Brain pericyte (primary cell): ENCODE measurements at regions not wholly inside any gene's neighbourhood (a gene's known extent, or its start where the extent isn't known, plus 50 kb on each side); places are given as distances from the start of the nearest gene placed in this dataset.
"Not testable (repeated sequence)": the region's sequence is repeated elsewhere in the genome, so short reads cannot be mapped to it uniquely, and the experiment has no call there.

Experiments
- DNase-seq: peaks from one replicate; pipeline ENCODE4 v3.0.0-alpha.2; 2012; ENCODE audit warnings: low read depth, low spot score

DNA sequence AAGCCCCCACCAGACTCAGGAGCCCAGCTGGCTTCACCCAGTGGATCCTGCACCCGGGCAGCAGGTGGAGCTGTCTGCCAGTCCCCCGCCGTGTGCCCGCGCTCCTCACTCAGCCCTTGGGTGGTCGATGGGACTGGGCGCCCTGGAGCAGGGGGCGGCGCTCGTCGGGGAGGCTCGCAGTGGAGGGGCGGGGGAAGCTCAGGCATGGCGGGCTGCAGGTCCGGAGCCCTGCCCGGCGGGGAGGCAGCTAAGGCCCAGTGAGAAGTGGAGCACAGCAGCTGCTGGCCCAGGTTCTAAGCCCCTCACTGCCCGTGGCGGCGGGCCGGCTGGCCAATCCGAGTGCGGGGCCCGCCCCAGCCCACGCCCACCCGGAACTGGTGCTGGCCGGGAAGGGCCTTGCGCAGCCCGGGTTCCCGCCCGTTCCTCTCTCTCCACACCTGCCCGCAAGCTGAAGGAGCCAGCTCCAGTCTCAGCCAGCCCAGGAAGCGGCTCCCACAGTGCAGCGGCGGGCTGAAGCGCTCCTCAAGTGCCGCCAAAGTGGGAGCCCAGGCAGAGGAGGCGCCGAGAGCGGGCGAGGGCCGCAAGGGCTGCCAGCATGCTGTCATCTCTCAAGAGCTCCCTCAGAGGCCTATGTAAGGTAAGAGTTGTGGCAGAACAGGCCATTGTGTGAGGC is 1307.8 kb upstream of the TMEFF2 start:
- DNase-seq, result no peak

DNA sequence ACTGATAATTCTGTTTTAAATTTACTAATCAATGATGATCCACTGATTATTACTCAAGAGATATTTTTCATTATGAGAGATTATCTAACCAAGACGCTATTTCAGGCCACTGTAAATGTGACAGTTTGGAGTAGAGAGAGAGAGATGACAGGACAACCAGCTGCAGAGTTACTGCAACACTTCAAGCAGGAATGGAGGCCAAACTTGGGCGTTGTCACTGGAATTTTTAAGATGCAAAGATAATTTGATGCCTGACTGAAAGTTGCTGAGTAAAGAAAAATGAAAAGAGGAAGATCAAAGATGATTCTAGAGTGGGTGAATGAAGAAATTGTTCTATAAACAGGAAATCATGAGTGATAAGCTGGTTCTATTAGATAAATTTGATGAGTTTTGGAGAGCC is 1302.1 kb upstream of the TMEFF2 start:
- DNase-seq, result no peak

DNA sequence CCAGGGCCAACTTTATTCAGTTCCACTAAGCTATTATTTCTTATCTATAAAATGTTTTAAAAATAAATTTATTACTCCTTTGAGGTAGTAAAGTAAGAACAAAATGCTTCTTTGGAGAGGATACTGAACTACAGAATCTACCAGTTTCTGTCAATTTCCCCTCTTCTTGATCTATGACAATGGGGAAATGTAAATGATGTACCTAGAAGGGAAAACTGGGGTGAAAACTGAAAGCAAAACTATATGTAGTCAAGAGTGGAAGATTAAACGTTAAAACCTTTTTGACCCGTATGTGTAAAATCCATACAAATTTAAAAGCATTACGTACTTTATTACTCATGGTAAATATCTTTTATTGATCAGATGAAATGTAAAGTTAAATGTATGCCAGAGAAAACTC is 1287.8 kb upstream of the TMEFF2 start:
- DNase-seq, result no peak

DNA sequence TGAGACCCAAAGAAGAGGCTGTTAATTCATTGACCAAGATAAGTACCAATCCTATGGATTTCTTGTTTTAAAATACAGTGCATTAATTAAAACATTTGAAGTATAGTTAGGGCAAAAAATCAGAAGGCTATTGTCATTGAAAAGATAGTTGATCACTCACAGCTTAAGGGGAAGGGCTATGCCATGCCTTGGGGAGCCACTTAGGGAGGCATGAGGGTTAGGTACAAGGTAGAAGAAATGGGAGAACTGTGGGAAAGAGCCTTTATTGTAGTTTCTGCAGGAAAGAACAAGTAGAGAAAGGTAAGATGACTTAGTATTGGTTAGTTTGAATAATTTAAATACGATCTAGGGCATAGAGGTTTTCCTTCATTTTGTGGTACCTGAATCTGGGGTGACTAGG is 1285.5 kb upstream of the TMEFF2 start:
- no peak for DNase-seq

DNA sequence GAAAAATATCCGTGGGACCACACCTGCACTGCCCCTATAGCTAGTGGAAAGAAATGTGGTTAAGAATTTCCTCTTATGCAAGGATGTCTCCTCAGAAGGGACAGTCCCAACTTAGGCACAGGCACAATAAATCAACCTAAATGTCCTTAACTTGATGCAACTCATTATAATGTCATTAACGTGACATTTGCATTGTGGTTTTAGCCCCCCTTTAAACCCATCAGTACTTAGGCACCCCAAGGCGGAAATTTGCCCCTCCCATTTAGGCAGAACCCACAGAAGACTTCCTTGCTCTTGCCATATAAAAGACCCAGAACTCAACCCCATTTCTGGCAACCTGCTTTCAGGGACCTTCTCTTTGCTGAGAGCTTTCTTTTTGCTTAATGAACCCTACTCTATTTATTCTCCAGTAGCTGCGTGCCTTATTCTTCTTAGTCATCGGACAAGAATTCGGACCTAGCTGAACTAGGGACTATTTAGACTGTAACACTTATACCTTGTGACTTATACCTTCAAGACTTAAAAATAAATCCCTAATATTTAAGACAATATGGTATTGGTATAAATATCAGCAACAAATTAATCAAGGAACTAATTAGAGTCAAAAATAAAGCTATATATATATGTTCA is 1281.6 kb upstream of the TMEFF2 start:
- no peak for DNase-seq

DNA sequence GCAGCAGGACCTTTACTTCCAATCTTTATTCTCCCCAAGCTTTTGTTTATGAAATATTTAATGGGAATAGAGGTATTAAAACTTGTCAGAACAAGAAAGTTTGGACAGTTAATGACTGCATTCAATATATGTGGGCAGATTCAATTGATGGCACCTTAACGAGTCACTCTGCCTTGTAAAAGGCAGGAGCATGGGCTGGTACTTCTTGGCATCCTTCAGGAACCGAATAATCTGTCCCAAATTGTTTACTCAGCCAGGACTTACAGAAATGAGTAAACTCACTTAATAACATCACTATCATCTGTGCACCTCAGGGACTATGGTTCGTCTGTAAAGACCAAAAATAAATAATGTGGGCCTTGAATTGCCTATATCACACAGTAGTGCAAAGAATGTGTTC is 1280.3 kb upstream of the TMEFF2 start:
- DNase-seq, result no peak

DNA sequence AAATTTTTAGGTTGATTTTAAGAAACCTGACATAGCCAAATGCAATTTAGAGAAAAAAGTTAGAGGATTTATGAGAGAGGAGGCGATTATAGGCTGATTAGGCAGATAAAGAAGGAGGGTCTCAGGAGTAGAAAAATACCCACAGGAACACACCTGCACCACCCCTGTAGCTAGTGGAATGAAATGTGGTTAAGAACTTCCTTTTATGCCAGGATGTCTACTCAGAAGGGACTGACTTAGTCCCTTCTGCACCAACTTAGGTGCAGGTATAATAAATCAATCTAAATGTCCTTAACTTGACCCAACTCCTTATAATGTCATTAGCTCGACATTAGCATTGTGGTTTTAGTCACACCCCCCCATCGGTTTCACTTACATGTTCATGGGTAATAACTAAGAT is 1274.5 kb upstream of the TMEFF2 start:
- DNase-seq, result no peak

- no peak for DNase-seq
Measured at GRCh38 chr2:193467276-193467987, 1272.7 kb upstream of the TMEFF2 start.

DNA sequence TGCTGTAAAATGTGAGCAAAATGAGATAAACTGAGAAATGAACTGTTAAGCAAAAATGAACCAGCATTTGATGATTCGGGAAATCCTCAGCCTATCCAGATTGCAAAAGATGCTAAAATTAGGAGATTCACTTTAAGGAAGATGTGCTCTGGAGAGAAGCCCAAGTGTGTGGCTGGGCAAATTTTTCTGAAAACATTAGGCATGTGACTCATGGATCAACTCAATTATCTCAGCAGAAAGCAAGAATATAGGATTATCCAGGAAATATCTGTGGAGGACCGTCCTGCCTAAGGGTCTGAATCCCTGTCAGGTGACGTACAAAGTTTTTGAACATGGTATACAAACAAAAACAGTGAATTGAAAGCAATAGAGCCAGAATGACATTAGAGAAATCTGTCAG is 1268.3 kb upstream of the TMEFF2 start:
- DNase-seq, result no peak

DNA sequence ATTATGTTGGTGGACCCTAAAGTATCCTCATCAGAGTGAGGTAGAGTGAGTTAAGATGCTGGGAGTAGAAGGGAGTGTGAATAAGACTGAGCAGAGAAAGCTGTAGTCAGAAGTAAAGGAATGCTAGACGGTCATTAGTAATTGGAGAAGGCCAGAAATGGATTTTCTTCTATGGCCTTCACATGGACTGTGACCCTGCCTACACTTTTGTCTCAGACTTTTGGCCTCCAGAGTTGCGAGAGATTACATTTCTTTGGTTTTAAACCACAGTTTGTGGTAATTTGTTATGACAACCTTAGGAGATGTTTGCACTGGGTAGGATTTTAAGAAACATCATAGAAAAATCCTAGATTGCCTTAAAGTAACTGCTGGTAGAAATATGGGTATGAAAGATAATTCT is 1267.7 kb upstream of the TMEFF2 start:
- DNase-seq, result no peak

DNA sequence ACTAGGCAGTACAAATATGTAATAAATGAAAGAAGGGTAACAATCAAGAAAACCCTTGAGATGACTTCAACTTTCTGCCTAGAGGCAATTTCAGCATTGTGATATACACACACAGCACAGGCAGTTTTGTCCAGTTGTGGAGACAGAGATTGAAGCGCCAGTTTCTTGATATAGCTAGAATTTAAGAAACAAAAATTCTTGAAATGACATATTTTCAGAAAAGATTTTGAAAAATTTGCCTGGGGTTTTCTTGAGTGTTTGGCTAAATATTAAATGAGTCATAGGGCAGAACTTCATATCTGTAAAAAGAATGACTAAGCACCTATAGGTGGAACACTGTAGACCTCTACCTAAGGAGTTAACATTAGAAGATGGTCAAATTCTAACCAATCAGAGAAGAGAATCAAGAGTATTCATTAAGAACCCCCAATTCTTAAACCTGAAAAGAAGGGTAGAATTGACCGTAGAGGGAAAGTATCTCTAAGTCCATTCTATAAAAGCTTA is 1266.8 kb upstream of the TMEFF2 start:
- no peak for DNase-seq

DNA sequence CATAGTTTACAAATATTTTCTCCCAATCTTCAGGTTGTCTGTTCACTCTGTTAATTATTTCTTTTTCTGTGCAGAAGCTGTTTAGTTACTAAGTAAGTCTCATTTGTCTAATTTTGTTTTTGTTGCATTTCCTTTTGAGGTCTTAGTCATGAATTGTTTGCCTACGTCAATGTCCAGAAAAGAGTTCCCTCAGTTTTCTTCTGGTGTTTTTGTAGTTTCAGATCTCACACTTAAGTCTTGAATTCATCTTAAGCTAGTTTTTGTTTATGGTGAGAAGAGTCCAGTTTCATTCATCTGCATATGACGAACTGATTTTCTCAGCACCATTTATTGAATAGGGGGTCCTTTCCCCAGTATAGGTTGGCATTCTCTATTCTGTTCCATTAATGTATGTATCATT is 1252.2 kb upstream of the TMEFF2 start:
- DNase-seq, result no peak

GRCh38 chr2:193442293-193442692 is 1247.6 kb upstream of the TMEFF2 start:
- DNase-seq, result no peak

DNA sequence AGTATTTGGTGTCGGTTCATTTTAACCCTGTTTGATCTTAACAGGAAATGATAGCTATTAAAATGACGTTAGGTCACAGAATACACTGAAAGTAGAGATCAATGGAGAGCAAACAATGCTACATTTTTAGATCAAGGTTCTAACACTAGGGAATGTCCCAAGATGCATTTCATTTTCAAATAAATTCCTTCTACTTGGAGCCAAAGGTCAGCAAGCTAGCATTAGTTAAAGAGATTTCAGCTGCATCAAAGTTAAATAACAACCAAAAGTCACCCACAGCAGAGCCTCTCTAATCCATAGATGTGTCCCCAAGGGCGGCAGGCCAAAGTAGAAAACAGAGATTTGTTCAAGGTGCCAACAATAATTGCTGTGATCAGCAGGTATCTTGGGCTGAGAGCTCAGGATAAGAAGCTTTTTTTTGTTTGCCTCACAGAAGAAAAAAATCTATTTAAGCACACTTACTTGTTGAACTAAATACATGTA is 1233.6 kb upstream of the TMEFF2 start:
- no peak for DNase-seq

DNA sequence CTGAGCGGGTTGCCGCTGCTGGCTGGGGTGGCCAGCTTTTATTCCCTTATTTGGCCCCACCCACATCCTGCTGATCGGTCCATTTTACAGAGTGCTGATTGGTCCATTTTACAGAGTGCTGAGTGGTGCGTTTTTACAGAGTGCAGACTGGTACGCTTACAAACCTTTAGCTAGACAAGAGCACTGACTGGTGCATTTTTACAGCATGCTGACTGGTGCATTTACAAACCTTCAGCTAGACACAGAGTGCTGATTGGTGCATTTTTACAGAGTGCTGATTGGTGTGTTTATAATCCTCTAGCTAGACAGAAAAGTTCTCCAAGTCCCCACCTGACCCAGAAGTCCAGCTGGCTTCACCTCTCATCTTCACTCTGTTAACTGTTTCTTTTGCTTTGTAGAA is 1217.6 kb upstream of the TMEFF2 start:
- not testable (repeated sequence) for DNase-seq

DNA sequence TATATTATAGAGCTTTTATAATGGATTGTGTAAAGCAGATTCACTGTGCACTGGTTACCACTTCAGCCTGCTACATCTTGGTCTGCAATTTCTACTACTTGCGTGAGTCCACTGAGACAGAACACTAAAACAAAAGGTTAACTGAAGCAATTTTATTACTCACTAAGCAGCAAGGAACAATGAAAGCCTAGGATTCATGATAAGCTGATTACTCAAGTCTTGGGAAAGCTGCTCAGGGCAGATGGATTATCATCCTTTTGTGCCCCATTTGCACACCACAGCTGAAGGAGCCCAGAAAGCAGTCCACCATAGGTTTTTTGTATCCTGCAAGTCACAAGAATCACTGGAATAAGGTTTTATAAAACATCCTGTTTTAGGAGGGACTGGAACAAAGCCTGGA is 1215.2 kb upstream of the TMEFF2 start:
- no peak for DNase-seq

DNA sequence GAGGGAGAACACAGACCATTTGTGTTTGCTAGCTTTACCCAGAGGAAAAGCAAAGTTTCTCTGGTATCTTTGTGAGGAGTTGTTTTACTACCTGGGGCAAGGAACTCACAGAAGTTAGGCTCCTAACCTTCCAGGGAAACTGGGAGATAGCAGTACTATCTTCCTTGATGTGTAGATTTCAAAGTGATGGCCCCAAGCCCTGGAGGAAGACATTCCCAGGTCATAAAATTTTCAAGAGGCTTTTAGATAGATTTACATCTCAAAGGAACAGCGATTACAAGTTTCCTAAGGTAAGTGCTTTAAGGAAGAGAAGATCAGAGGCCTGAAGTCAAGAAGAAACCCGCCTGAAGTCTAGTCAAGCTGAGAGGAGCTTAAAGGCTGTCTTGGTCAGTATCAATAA is 1187.8 kb upstream of the TMEFF2 start:
- DNase-seq, result no peak

DNA sequence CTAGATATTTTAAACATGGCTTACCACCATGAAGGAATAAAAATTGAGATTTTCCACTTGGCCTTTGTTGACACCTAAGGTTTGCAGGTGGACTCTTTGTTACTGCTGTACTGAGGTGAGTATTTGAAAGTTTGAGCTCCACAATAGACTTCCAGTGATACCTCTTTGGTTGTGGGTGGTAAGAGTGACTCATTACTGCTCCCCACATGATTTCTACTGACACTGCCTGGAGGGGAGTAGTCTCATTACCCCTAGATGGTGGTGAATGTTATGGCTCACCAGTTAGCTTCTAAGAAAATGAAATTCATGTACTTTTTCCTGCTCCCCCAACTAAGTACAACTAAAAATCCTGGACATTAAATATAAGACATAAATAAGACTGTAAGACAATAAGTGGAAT is 1183.1 kb upstream of the TMEFF2 start:
- DNase-seq, result no peak

GRCh38 chr2:193373120-193373519 is 1178.4 kb upstream of the TMEFF2 start:
- DNase-seq, result no peak

GRCh38 chr2:193371200-193371599 is 1176.5 kb upstream of the TMEFF2 start:
- DNase-seq, result no peak

DNA sequence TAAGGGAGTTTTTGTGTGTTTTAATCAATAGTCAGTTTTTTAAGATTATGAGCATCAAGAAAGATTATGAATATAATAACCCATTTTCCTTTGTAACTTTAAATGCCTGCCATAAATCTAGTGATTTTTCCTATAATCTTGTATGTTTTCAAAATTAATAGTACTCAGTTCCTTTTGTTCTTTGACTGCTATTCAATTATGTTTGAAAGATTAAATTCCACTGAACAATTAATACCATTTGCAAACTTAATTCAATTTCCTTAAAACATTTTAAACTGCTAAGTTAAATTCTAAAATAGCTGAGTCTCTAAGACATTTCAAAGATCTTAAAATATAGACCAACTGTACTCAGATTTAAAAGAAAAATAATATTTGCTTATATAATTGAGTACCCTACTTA is 1173.9 kb upstream of the TMEFF2 start:
- no peak for DNase-seq

DNA sequence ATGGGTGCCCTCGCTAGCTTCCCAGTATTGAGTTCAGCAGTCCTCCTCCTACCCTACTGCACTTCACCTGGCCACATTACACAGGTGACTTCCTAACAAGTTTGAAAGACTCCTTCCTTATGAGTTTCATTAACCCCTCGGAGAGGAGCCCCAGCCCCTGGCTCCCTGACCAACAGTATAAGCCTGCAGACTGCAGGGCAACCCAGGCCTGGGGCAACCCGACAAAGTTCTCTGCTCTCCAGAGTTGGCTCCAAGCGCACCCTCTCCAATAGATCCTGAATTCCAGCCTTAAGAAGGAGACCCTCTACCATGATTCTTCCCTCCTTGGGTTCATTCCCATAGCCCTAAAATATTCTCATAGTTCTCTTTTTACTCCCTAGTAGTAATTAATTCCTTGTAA is 1162.8 kb upstream of the TMEFF2 start:
- no peak for DNase-seq
